ENCODE measurements at regions not wholly inside any gene's neighbourhood (a gene's known extent, or its start where the extent isn't known, plus 50 kb on each side); places are given as distances from the start of the nearest gene placed in this dataset.
A peak's percentile ranks its signal among the peaks of the same experiment; 100 is the strongest.

DNA sequence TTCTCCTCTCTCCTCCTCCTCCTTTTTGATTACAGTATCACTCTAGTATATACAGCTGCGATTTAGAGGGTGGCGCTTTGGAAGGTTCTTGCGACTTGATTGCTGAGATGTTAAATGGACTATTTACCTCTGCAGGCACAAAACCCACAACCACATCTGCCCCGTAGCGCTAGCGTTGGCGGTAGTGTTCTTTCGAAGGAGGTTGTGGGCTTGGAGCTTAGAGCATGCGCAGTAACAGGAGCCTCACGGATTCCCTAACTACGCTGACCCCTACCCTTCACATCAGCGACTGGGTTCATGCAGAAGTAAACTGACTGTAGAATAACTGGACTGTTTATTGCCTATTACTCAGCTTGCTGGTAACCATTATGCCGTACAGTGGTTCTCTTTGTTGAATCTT, 58.0 kb downstream of the CGGBP1 start:
- Histone ChIP-seq H3K27ac (ENCODE audit: low read depth in 1 of 2, low read length in 2 of 2) (no peak overlapping the region), H3K27me3 (ENCODE audit: control insufficient read depth in 4 of 4, insufficient read depth in 4 of 4, low read length in 3 of 4) (peaks cover 0 to 5% (median 0%) of the 10 kb centered on the region in 4 donors), H3K9ac (ENCODE audit: low read depth in 1 of 2, low read length in 2 of 2) (no peak overlapping the region), H3K4me1 (ENCODE audit: control insufficient read depth in 4 of 4, insufficient read depth in 4 of 4, low read length in 3 of 4) (peaks cover 0 to 14% (median under 1%) of the 10 kb centered on the region in 4 donors), H3K9me3 (ENCODE audit: control insufficient read depth in 4 of 4, low read length in 3 of 4) (no peaks in the 10 kb centered on the region), H3K36me3 (ENCODE audit: control insufficient read depth in 4 of 4, insufficient read depth in 3 of 4, low read depth in 1 of 4, low read length in 3 of 4) (no peaks in the 10 kb centered on the region), H3K4me3 (ENCODE audit: low read depth in 1 of 3, low read length in 3 of 3) (peak overlapping the region in 1 of 3 donors; percentile 19)
- WGBS, result 28% methylated on average over 13 of the region's 13 CpGs
- DNase-seq (ENCODE audit: low spot score), result no peak
- TF ChIP-seq, protein P1, sequence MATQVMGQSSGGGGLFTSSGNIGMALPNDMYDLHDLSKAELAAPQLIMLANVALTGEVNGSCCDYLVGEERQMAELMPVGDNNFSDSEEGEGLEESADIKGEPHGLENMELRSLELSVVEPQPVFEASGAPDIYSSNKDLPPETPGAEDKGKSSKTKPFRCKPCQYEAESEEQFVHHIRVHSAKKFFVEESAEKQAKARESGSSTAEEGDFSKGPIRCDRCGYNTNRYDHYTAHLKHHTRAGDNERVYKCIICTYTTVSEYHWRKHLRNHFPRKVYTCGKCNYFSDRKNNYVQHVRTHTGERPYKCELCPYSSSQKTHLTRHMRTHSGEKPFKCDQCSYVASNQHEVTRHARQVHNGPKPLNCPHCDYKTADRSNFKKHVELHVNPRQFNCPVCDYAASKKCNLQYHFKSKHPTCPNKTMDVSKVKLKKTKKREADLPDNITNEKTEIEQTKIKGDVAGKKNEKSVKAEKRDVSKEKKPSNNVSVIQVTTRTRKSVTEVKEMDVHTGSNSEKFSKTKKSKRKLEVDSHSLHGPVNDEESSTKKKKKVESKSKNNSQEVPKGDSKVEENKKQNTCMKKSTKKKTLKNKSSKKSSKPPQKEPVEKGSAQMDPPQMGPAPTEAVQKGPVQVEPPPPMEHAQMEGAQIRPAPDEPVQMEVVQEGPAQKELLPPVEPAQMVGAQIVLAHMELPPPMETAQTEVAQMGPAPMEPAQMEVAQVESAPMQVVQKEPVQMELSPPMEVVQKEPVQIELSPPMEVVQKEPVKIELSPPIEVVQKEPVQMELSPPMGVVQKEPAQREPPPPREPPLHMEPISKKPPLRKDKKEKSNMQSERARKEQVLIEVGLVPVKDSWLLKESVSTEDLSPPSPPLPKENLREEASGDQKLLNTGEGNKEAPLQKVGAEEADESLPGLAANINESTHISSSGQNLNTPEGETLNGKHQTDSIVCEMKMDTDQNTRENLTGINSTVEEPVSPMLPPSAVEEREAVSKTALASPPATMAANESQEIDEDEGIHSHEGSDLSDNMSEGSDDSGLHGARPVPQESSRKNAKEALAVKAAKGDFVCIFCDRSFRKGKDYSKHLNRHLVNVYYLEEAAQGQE (IDR thresholded peaks at IDR 0.05), result no peak
- TF ChIP-seq HNF4G (IDR thresholded peaks at IDR 0.05) (no peak), TAF1 (conservative IDR thresholded peaks at IDR 0.05) (no peak), GABPA (IDR thresholded peaks at IDR 0.05 in 1 of 2, conservative IDR thresholded peaks at IDR 0.05 in 1 of 2) (no peak)

DNA sequence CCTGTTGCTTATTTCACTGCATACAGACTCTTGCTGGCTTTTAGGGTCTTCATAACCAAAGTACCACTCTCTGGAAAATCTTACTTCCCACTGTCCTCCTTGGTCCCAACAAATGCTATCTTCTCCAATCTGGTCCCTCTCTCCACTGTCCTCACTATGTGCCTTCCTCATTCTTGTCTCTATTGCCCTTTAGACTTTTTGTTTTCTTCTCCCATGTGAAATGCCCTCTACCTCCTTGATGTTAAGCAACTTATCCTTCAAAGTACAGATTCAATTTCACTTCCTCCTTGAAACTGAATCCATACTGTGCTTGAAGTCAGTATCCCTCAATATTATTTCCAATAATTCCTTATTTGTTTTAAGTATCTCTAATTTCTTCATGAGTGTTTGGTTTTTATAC, 60.8 kb downstream of the CGGBP1 start:
- no peak for DNase-seq (ENCODE audit: low spot score)
- TF ChIP-seq, protein P2, sequence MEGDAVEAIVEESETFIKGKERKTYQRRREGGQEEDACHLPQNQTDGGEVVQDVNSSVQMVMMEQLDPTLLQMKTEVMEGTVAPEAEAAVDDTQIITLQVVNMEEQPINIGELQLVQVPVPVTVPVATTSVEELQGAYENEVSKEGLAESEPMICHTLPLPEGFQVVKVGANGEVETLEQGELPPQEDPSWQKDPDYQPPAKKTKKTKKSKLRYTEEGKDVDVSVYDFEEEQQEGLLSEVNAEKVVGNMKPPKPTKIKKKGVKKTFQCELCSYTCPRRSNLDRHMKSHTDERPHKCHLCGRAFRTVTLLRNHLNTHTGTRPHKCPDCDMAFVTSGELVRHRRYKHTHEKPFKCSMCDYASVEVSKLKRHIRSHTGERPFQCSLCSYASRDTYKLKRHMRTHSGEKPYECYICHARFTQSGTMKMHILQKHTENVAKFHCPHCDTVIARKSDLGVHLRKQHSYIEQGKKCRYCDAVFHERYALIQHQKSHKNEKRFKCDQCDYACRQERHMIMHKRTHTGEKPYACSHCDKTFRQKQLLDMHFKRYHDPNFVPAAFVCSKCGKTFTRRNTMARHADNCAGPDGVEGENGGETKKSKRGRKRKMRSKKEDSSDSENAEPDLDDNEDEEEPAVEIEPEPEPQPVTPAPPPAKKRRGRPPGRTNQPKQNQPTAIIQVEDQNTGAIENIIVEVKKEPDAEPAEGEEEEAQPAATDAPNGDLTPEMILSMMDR (IDR thresholded peaks at IDR 0.05; ENCODE audit: low read depth, low read length, missing input control), result no peak
- TF ChIP-seq, protein P1 (IDR thresholded peaks at IDR 0.05), result no peak
- TF ChIP-seq RAD21 (IDR thresholded peaks at IDR 0.05) (no peak), NR2F2 (IDR thresholded peaks at IDR 0.05) (no peak), JUND (IDR thresholded peaks at IDR 0.05) (no peak), SP1 (IDR thresholded peaks at IDR 0.05) (no peak)
- Histone ChIP-seq H3K27me3 (ENCODE audit: control insufficient read depth in 4 of 4, insufficient read depth in 4 of 4, low read length in 3 of 4) (peaks cover 0 to 5% (median 0%) of the 10 kb centered on the region in 4 donors), H3K4me1 (ENCODE audit: control insufficient read depth in 4 of 4, insufficient read depth in 4 of 4, low read length in 3 of 4) (peaks cover 0 to 11% (median under 1%) of the 10 kb centered on the region in 4 donors), H3K9me3 (ENCODE audit: control insufficient read depth in 4 of 4, low read length in 3 of 4) (no peaks in the 10 kb centered on the region), H3K4me3 (ENCODE audit: low read depth in 1 of 3, low read length in 3 of 3) (no peak overlapping the region), H3K36me3 (ENCODE audit: control insufficient read depth in 4 of 4, insufficient read depth in 3 of 4, low read depth in 1 of 4, low read length in 3 of 4) (no peaks in the 10 kb centered on the region), H3K27ac (ENCODE audit: low read depth in 1 of 2, low read length in 2 of 2) (no peak overlapping the region), H3K9ac (ENCODE audit: low read depth in 1 of 2, low read length in 2 of 2) (no peak overlapping the region)

All from liver (tissue), 8 donors.